GM12878 (cell line): ENCODE measurements at regions not wholly inside any gene's neighbourhood (a gene's known extent, or its start where the extent isn't known, plus 50 kb on each side); places are given as distances from the start of the nearest gene placed in this dataset.

ENCODE experiments used
- ATAC-seq: fragments of 200-7000 bp; cut with Tn5 transposase; 3 replicates; pipeline ENCODE4 v1.9.1; 2020; ENCODE audit warnings: mild to moderate bottlenecking, moderate library complexity
- BruUV-seq: library from RNA; stranded (reverse); fragments of 400-500 nt; replicated peaks from 2 replicates; lab custom pipeline; 2021; lab: Mats Ljungman, UMichigan
- CTCF ChIA-PET: fragments of 300-600 bp; sonication (Branson Sonifier 250); formaldehyde crosslinking; extraction: SDS; loops from one replicate; lab custom pipeline; 2021; ENCODE audit warnings: inconsistent platforms; lab: Yijun Ruan, JAX
- POLR2A ChIA-PET: fragments of 350-600 bp; formaldehyde crosslinking; extraction: SDS; loops from one replicate; lab custom pipeline; 2021; ENCODE audit warnings: inconsistent platforms; lab: Charles Lee
- RAD21 ChIA-PET: fragments of 300-600 bp; sonication (Branson Sonifier 250); formaldehyde crosslinking; loops from one replicate; lab custom pipeline; 2023; ENCODE audit warnings: antibody characterized with exemption; ENCODE audit not compliant: unreplicated experiment; lab: Charles Lee
- SMC1A ChIA-PET: fragments of 300-600 bp; sonication (Branson Sonifier 250); formaldehyde crosslinking; loops from one replicate; lab custom pipeline; 2023; ENCODE audit not compliant: unreplicated experiment, uncharacterized antibody; lab: Charles Lee
- DNase-seq: peaks from one replicate; pipeline ENCODE4 v3.0.0-alpha.2; 2011; ENCODE audit warnings: low read depth, low spot score
- FAIRE-seq: peaks from 3 replicates; lab custom pipeline; 2011; peaks lifted over from hg19 to GRCh38; lab: Jason Lieb, UNC
- H2AFZ ChIP-seq: 2 replicates; pipeline ENCODE4 v1.6.0; 2011; ENCODE audit warnings: low read depth, low read length, control low read depth; ENCODE audit not compliant: control insufficient read depth
- H3K27ac ChIP-seq: 2 replicates; pipeline ENCODE4 v1.5.1; 2011; ENCODE audit warnings: control low read depth; ENCODE audit not compliant: control insufficient read depth, insufficient read depth
- H3K27me3 ChIP-seq, 2 experiments: replicated peaks in 1 of 2; 2 replicates each; pipeline versions ENCODE4 v1.6.0 to v1.6.1; 2011; ENCODE audit warnings: low read length in 1 of 2; ENCODE audit not compliant: control insufficient read depth in 2 of 2, insufficient read depth in 2 of 2
- H3K36me3 ChIP-seq, 2 experiments: 2 replicates each; pipeline ENCODE4 v1.5.1; 2011; ENCODE audit warnings: low read length in 1 of 2; ENCODE audit not compliant: control insufficient read depth in 2 of 2, insufficient read depth in 2 of 2
- H3K4me1 ChIP-seq: 2 replicates; pipeline ENCODE4 v1.6.1; 2011; ENCODE audit warnings: mild to moderate bottlenecking, low read length, moderate library complexity, mixed read lengths; ENCODE audit not compliant: control insufficient read depth, insufficient read depth
- H3K4me2 ChIP-seq: 2 replicates; pipeline ENCODE4 v1.6.0; 2011; ENCODE audit warnings: control low read depth; ENCODE audit not compliant: control insufficient read depth, insufficient read depth
- H3K4me3 ChIP-seq: fragments of 200-600 bp; sonication (generic); 2 replicates; pipeline ENCODE4 v1.5.1; 2016
- H3K79me2 ChIP-seq: 2 replicates; pipeline ENCODE4 v1.6.0; 2011; ENCODE audit warnings: low read length; ENCODE audit not compliant: control insufficient read depth, insufficient read depth
- H3K9ac ChIP-seq: 2 replicates; pipeline ENCODE4 v1.8.0; 2011; ENCODE audit warnings: low read length, control low read depth, mixed read lengths; ENCODE audit not compliant: control insufficient read depth, insufficient read depth
- H3K9me3 ChIP-seq: replicated peaks from 3 replicates; pipeline ENCODE4 v1.5.1; 2011; ENCODE audit warnings: mild to moderate bottlenecking, low read length; ENCODE audit not compliant: control insufficient read depth, insufficient read depth
- H4K20me1 ChIP-seq: 2 replicates; pipeline ENCODE4 v1.6.0; 2011; ENCODE audit not compliant: control insufficient read depth, insufficient read depth
- BRCA1 ChIP-seq: IDR thresholded peaks from 2 replicates; pipeline ENCODE4 v1.6.1; 2011; ENCODE audit warnings: low read depth, low read length, improper control_type of control experiment
- E2F8 ChIP-seq: fragments of 450-650 bp; IDR thresholded peaks from 2 replicates; pipeline ENCODE4 v1.6.1; 2018; ENCODE audit warnings: mild to moderate bottlenecking, low read depth, moderate library complexity; ENCODE audit not compliant: partially characterized antibody
- ETV6 ChIP-seq, 2 experiments: fragments of 450-650 bp in 1 of 2; IDR thresholded peaks in 1 of 2; conservative IDR thresholded peaks in 1 of 2; 2 replicates each; pipeline ENCODE4 v1.6.1; 2014; ENCODE audit warnings: antibody characterized with exemption in 1 of 2, borderline replicate concordance in 1 of 2, low read depth in 1 of 2, mild to moderate bottlenecking in 1 of 2, moderate library complexity in 1 of 2
- HCFC1 ChIP-seq: fragments of 150-350 bp; IDR thresholded peaks from 2 replicates; pipeline ENCODE4 v1.6.1; 2014; ENCODE audit warnings: low read length
- HDAC6 ChIP-seq: fragments of 200-600 bp; sonication (generic); IDR thresholded peaks from one replicate; pipeline ENCODE4 v1.8.0; 2017; ENCODE audit warnings: antibody characterized with exemption; ENCODE audit not compliant: unreplicated experiment
- IKZF1 ChIP-seq: fragments of 450-650 bp; conservative IDR thresholded peaks from 2 replicates; pipeline ENCODE4 v1.6.1; 2017; ENCODE audit warnings: antibody characterized with exemption, mild to moderate bottlenecking
- KAT2A ChIP-seq: conservative IDR thresholded peaks from 2 replicates; pipeline ENCODE4 v1.6.1; 2011; ENCODE audit warnings: low read depth, low read length; ENCODE audit not compliant: control insufficient read depth
- LARP7 ChIP-seq: fragments of 450-650 bp; IDR thresholded peaks from 2 replicates; pipeline ENCODE4 v1.6.1; 2017; ENCODE audit warnings: mild to moderate bottlenecking
- MTA3 ChIP-seq: IDR thresholded peaks from 2 replicates; pipeline ENCODE4 v1.6.1; 2012; ENCODE audit warnings: low read length, inconsistent platforms, borderline replicate concordance
- PML ChIP-seq: IDR thresholded peaks from 2 replicates; pipeline ENCODE4 v1.6.1; 2012; ENCODE audit warnings: low read length, inconsistent platforms
- RAD21 ChIP-seq: IDR thresholded peaks from 2 replicates; pipeline ENCODE4 v1.6.1; 2011; ENCODE audit warnings: mild to moderate bottlenecking, low read depth, low read length, moderate library complexity; ENCODE audit not compliant: insufficient read depth
- STAT1 ChIP-seq: fragments of 450-650 bp; conservative IDR thresholded peaks from 2 replicates; pipeline ENCODE4 v1.6.1; 2014; ENCODE audit warnings: antibody characterized with exemption, mild to moderate bottlenecking
- SUZ12 ChIP-seq: fragments of 200-600 bp; sonication (generic); IDR thresholded peaks from one replicate; pipeline ENCODE4 v1.6.1; 2018; ENCODE audit warnings: antibody characterized with exemption, mild to moderate bottlenecking; ENCODE audit not compliant: unreplicated experiment
- TCF7 ChIP-seq: IDR thresholded peaks from 2 replicates; pipeline ENCODE4 v1.6.1; 2014; ENCODE audit warnings: antibody characterized with exemption, borderline replicate concordance
- YY1 ChIP-seq: IDR thresholded peaks from 2 replicates; pipeline ENCODE4 v1.6.1; 2011; ENCODE audit warnings: low read depth, mild to moderate bottlenecking, low read length
- ZBED1 ChIP-seq: IDR thresholded peaks from 2 replicates; pipeline ENCODE4 v1.6.1; 2016; ENCODE audit warnings: borderline replicate concordance
- ZNF384 ChIP-seq: IDR thresholded peaks from 2 replicates; pipeline ENCODE4 v1.6.1; 2012; ENCODE audit warnings: low read depth, mild to moderate bottlenecking, low read length, improper control_type of control experiment, borderline replicate concordance
- WGBS: methylation state at CpG from one replicate; pipeline ENCODE4 v1.1.6; 2016; ENCODE audit warnings: low lambda C conversion rate; ENCODE audit not compliant: insufficient replicate concordance, insufficient coverage; ENCODE audit errors: missing lambda C conversion rate; 5-methylcytosine and 5-hydroxymethylcytosine counted together
- in situ Hi-C: fragments of 300-500 bp; cut with MboI; formaldehyde crosslinking; loops from 9 replicates; pipeline ENCODE4 v1.14.3; 2018; ENCODE audit warnings: mixed read lengths
- intact Hi-C: fragments of 100-400 bp; cut with micrococcal nuclease; formaldehyde crosslinking; loops from one replicate; pipeline ENCODE4 v1.14.2; 2022; ENCODE audit not compliant: unreplicated experiment
- TF ChIP-seq, protein P1 (sequence below): fragments of 450-650 bp; formaldehyde crosslinking; IDR thresholded peaks from 2 replicates; pipeline ENCODE4 v1.4.0; 2022; ENCODE audit warnings: mild to moderate bottlenecking, moderate library complexity
- TF ChIP-seq, protein P2 (sequence below): fragments of 450-650 bp; conservative IDR thresholded peaks from 2 replicates; pipeline ENCODE4 v1.6.1; 2017; ENCODE audit warnings: mild to moderate bottlenecking, moderate library complexity

GRCh38 chr7:81590131-81590530 is 179.7 kb downstream of the HGF start:
- no peaks in the 10 kb centered on the region for H3K36me3 ChIP-seq
- no peaks in the 10 kb centered on the region for H3K79me2 ChIP-seq
- H4K20me1 ChIP-seq: no peaks in the 10 kb centered on the region
- no peak overlapping the region for H3K27ac ChIP-seq
- WGBS: 23% methylated on average over 5 of the region's 5 CpGs
- H3K27me3 ChIP-seq: no peaks in the 10 kb centered on the region
- RAD21 ChIA-PET: interaction anchor here (0.8 to 1.9 kb wide), 2 partner anchors 90 to 125 kb away, joined by 3 to 6 read pairs; no protein-coding TSS in a partner anchor
- H3K9ac ChIP-seq: no peak overlapping the region
- no peak overlapping the region for H3K4me2 ChIP-seq
- no peak overlapping the region for H2AFZ ChIP-seq
- POLR2A ChIA-PET: no interaction called here
- SMC1A ChIA-PET: interaction anchor here (2.2 kb wide), 1 partner anchor 9 kb away, joined by 14 read pairs; no protein-coding TSS in a partner anchor
- H3K9me3 ChIP-seq: no peaks in the 10 kb centered on the region
- intact Hi-C loops: no loop called here
- DNase-seq (no peak), FAIRE-seq (no peak), ATAC-seq (no peak)
- no peak for TF ChIP-seq HCFC1
- no peak for TF ChIP-seq SUZ12
- TF ChIP-seq YY1: no peak
- no peak for TF ChIP-seq E2F8
- no peak for TF ChIP-seq HDAC6
- no peak for TF ChIP-seq TCF7
- TF ChIP-seq, protein P1, sequence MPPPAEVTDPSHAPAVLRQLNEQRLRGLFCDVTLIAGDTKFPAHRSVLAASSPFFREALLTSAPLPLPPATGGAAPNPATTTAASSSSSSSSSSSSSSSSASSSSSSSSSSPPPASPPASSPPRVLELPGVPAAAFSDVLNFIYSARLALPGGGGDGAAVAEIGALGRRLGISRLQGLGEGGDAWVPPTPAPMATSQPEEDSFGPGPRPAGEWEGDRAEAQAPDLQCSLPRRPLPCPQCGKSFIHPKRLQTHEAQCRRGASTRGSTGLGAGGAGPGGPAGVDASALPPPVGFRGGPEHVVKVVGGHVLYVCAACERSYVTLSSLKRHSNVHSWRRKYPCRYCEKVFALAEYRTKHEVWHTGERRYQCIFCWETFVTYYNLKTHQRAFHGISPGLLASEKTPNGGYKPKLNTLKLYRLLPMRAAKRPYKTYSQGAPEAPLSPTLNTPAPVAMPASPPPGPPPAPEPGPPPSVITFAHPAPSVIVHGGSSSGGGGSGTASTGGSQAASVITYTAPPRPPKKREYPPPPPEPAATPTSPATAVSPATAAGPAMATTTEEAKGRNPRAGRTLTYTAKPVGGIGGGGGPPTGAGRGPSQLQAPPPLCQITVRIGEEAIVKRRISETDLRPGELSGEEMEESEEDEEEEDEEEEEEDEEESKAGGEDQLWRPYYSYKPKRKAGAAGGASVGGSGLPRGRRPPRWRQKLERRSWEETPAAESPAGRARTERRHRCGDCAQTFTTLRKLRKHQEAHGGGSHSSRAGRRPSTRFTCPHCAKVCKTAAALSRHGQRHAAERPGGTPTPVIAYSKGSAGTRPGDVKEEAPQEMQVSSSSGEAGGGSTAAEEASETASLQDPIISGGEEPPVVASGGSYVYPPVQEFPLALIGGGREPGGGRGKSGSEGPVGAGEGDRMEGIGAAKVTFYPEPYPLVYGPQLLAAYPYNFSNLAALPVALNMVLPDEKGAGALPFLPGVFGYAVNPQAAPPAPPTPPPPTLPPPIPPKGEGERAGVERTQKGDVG (CRISPR knock-in tag): no peak
- no peak for TF ChIP-seq STAT1
- TF ChIP-seq ETV6 (conservative IDR thresholded peaks at IDR 0.05 in 1 of 2, IDR thresholded peaks at IDR 0.05 in 1 of 2; ENCODE audit: borderline replicate concordance in 1 of 2, low read depth in 1 of 2): no peak
- TF ChIP-seq KAT2A: no peak
- TF ChIP-seq IKZF1: no peak
- no peak for TF ChIP-seq RAD21
- TF ChIP-seq MTA3: no peak
- TF ChIP-seq, protein P2, sequence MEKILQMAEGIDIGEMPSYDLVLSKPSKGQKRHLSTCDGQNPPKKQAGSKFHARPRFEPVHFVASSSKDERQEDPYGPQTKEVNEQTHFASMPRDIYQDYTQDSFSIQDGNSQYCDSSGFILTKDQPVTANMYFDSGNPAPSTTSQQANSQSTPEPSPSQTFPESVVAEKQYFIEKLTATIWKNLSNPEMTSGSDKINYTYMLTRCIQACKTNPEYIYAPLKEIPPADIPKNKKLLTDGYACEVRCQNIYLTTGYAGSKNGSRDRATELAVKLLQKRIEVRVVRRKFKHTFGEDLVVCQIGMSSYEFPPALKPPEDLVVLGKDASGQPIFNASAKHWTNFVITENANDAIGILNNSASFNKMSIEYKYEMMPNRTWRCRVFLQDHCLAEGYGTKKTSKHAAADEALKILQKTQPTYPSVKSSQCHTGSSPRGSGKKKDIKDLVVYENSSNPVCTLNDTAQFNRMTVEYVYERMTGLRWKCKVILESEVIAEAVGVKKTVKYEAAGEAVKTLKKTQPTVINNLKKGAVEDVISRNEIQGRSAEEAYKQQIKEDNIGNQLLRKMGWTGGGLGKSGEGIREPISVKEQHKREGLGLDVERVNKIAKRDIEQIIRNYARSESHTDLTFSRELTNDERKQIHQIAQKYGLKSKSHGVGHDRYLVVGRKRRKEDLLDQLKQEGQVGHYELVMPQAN: no peak
- no peak for TF ChIP-seq ZNF384
- no peak for TF ChIP-seq ZBED1
- no peak for TF ChIP-seq LARP7
- TF ChIP-seq PML: no peak
- no peak for TF ChIP-seq BRCA1
- H3K4me1 ChIP-seq: no peaks in the 10 kb centered on the region
- no TSS peak for BruUV-seq
- no peak overlapping the region for H3K4me3 ChIP-seq
- CTCF ChIA-PET: interaction anchor here (1.1 kb wide), 1 partner anchor 73 kb away, joined by 3 read pairs; no protein-coding TSS in a partner anchor
- in situ Hi-C loops: no loop called here
